HEK293T (cell line): ENCODE measurements at regions not wholly inside any gene's neighbourhood (a gene's known extent, or its start where the extent isn't known, plus 50 kb on each side); places are given as distances from the start of the nearest gene placed in this dataset.
"Not testable (repeated sequence)": the region's sequence is repeated elsewhere in the genome, so short reads cannot be mapped to it uniquely, and the experiment has no call there.

Experiments
- CTCF ChIA-PET: fragments of 350-600 bp; formaldehyde crosslinking; extraction: SDS; loops from one replicate; lab custom pipeline; 2021; ENCODE audit warnings: antibody characterized with exemption, inconsistent platforms; lab: Yijun Ruan, JAX
- POLR2A ChIA-PET: fragments of 350-600 bp; formaldehyde crosslinking; extraction: SDS; loops from one replicate; lab custom pipeline; 2020; ENCODE audit warnings: antibody characterized with exemption, inconsistent platforms; lab: Yijun Ruan, JAX
- DNase-seq: peaks from one replicate; pipeline ENCODE4 v3.0.0; 2012; ENCODE audit warnings: mixed read lengths; ENCODE audit errors: extremely low spot score
- ARNT ChIP-seq: fragments of 450-650 bp; IDR thresholded peaks from 2 replicates; pipeline ENCODE4 v1.6.1; 2017; ENCODE audit warnings: mild to moderate bottlenecking
- BHLHE40 ChIP-seq: fragments of 450-650 bp; IDR thresholded peaks from 2 replicates; pipeline ENCODE4 v1.6.1; 2016; ENCODE audit warnings: mild to moderate bottlenecking, moderate library complexity, borderline replicate concordance
- CTBP1 ChIP-seq: fragments of 450-650 bp; IDR thresholded peaks from 2 replicates; pipeline ENCODE4 v1.6.1; 2016; ENCODE audit warnings: borderline replicate concordance
- ELF4 ChIP-seq: fragments of 450-650 bp; IDR thresholded peaks from 2 replicates; pipeline ENCODE4 v1.6.1; 2017; ENCODE audit warnings: antibody characterized with exemption
- FOXA1 ChIP-seq: fragments of 450-650 bp; IDR thresholded peaks from 2 replicates; pipeline ENCODE4 v1.6.1; 2016; ENCODE audit warnings: mild to moderate bottlenecking
- FOXK2 ChIP-seq: fragments of 450-650 bp; IDR thresholded peaks from 2 replicates; pipeline ENCODE4 v1.6.1; 2016; ENCODE audit warnings: mild to moderate bottlenecking
- FOXM1 ChIP-seq: fragments of 450-650 bp; IDR thresholded peaks from 2 replicates; pipeline ENCODE4 v1.6.1; 2017; ENCODE audit warnings: mild to moderate bottlenecking, borderline replicate concordance
- HDGF ChIP-seq: fragments of 450-650 bp; IDR thresholded peaks from 2 replicates; pipeline ENCODE4 v1.6.1; 2017; ENCODE audit warnings: antibody characterized with exemption, borderline replicate concordance
- L3MBTL2 ChIP-seq: fragments of 450-650 bp; conservative IDR thresholded peaks from 2 replicates; pipeline ENCODE4 v1.6.1; 2016; ENCODE audit warnings: mild to moderate bottlenecking
- LEF1 ChIP-seq: fragments of 450-650 bp; IDR thresholded peaks from 2 replicates; pipeline ENCODE4 v1.6.1; 2017; ENCODE audit warnings: mild to moderate bottlenecking, borderline replicate concordance
- NFRKB ChIP-seq: fragments of 450-650 bp; IDR thresholded peaks from 2 replicates; pipeline ENCODE4 v1.6.1; 2016; ENCODE audit warnings: mild to moderate bottlenecking, moderate library complexity
- SP1 ChIP-seq: fragments of 450-650 bp; IDR thresholded peaks from 2 replicates; pipeline ENCODE4 v1.6.1; 2017
- SUZ12 ChIP-seq: fragments of 450-650 bp; IDR thresholded peaks from 2 replicates; pipeline ENCODE4 v1.6.1; 2016; ENCODE audit warnings: mild to moderate bottlenecking
- TARDBP ChIP-seq: fragments of 450-650 bp; IDR thresholded peaks from 2 replicates; pipeline ENCODE4 v1.6.1; 2016
- ZNF384 ChIP-seq: fragments of 450-650 bp; IDR thresholded peaks from 2 replicates; pipeline ENCODE4 v1.6.1; 2016
- TF ChIP-seq, protein P1 (sequence below): fragments of 450-650 bp; IDR thresholded peaks from 2 replicates; pipeline ENCODE4 v1.6.1; 2016

DNA sequence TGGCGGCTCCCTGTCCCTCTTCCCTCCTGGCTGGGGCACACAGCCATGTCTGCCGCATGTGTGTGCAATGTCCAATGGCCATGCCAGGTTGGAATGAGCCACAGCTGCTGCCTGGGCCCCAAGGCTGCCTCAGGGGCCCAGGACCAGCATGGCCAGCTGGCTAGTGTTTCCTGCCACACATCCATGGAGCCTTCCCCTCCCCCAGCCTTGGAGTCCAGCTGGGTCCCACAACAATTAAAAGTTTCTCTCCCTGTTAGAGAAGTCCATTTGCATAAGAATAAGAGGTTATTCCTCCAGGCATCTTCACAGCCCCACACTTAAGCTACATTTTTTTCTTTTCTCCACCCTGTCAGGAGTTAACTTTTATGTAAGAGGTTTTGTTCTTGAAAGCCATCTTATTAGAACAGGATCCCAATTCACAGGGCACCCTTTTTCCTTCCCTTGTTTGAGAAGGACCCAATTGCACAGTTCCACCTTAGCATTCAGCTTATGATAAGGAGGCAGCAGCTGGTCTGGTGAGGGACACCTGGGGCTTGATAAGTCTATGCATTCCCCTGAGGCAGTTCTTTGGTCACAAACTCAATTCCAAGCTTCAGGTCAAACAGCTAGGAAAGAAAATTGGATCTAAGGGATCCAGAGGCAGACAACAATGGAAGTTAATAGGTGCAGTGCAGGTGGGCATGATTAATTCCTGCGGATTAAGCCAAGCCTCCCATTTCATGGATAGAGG lies 963.3 kb upstream of the GRIA3 start:
- TF ChIP-seq SP1: no peak
- TF ChIP-seq ZNF384: no peak
- DNase-seq: no peak
- ChIA-PET POLR2A (no interaction called here), CTCF (no interaction called here)

DNA sequence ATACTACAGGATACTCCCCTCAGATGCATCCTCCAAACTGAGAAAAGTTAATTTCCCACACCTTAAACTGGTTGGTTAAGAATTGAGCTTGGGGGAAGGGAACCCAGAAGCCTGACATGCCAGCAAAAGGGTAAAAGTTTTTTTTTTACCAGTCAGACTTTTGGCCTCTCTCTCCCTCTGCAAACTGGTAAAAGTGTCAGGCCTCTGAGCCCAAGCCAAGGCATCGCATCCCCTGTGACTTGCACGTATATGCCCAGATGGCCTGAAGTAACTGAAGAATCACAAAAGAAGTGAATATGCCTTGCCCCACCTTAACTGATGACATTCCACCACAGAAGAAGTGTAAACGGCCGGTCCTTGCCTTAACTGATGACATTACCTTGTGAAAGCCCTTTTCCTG lies 962.3 kb upstream of the GRIA3 start:
- DNase-seq, CTCF ChIA-PET: not testable (repeated sequence)
- POLR2A ChIA-PET: interaction anchor here (0.6 kb wide), 1 partner anchor 51 kb away, joined by 3 read pairs; no protein-coding TSS in a partner anchor

DNA sequence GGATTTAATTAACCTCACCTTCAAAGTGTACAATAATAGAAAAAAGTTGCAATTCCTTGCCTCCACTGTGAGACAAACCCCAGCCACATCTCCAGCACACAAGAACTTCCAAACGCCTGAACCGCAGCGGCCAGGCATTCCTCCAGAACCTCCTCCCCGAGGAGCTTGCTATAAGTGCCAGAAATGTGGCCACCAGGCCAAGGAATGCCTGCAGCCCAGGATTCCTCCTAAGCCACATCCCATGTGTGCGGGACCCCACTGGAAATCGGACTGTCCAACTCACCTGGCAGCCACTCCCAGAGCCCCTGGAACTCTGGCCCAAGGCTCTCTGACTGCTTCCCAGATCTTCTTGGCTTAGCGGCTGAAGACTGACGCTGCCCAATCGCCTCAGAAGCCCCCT lies 959.9 kb upstream of the GRIA3 start:
- POLR2A ChIA-PET, CTCF ChIA-PET, DNase-seq: not testable (repeated sequence)

GRCh38 chrX:122238801-122239200 lies 945.3 kb upstream of the GRIA3 start:
- ChIA-PET POLR2A (no interaction called here), CTCF (no interaction called here)
- no peak for DNase-seq
- no peak for TF ChIP-seq FOXA1
- TF ChIP-seq SP1: no peak
- no peak for TF ChIP-seq CTBP1
- no peak for TF ChIP-seq NFRKB
- TF ChIP-seq FOXK2: no peak
- TF ChIP-seq SUZ12: no peak
- TF ChIP-seq ZNF384: no peak
- TF ChIP-seq BHLHE40: no peak
- TF ChIP-seq LEF1: no peak
- TF ChIP-seq, protein P1, sequence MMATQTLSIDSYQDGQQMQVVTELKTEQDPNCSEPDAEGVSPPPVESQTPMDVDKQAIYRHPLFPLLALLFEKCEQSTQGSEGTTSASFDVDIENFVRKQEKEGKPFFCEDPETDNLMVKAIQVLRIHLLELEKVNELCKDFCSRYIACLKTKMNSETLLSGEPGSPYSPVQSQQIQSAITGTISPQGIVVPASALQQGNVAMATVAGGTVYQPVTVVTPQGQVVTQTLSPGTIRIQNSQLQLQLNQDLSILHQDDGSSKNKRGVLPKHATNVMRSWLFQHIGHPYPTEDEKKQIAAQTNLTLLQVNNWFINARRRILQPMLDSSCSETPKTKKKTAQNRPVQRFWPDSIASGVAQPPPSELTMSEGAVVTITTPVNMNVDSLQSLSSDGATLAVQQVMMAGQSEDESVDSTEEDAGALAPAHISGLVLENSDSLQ: no peak
- TF ChIP-seq FOXM1: no peak

GRCh38 chrX:122241959-122242358 lies 942.1 kb upstream of the GRIA3 start:
- ChIA-PET POLR2A (no interaction called here), CTCF (no interaction called here)
- no peak for TF ChIP-seq ELF4
- TF ChIP-seq CTBP1: no peak
- TF ChIP-seq FOXM1: no peak
- TF ChIP-seq L3MBTL2: no peak
- TF ChIP-seq FOXA1: no peak
- TF ChIP-seq BHLHE40: no peak
- TF ChIP-seq SP1: no peak
- TF ChIP-seq HDGF: no peak
- TF ChIP-seq TARDBP: no peak
- TF ChIP-seq FOXK2: no peak
- no peak for TF ChIP-seq ARNT
- no peak for TF ChIP-seq LEF1
- no peak for TF ChIP-seq ZNF384
- no peak for DNase-seq

DNA sequence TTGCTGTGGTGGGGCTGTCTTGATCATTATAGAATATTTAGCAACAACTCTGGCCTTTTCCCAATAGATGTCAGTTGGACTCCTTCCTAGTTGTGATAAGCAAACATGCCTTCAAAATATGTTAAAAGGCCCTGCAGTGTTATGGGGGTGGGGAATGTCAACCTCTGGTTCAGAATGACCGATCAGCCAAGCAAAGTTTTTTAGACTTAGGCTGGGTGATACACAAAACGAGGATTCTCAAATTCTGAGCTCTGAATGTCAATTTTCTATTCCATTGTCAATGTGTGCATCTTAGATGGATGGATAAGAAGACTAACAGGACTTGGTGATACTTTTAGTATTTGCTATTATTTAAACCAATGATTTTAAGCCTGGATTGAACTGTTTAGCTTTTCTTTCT lies 940.0 kb upstream of the GRIA3 start:
- TF ChIP-seq ZNF384: no peak
- TF ChIP-seq FOXK2: no peak
- no peak for DNase-seq
- POLR2A ChIA-PET: no interaction called here
- CTCF ChIA-PET: no interaction called here

- ChIA-PET POLR2A (no interaction called here), CTCF (no interaction called here)
- no peak for DNase-seq
- TF ChIP-seq NFRKB (no peak), FOXK2 (no peak), ZNF384 (no peak), SP1 (no peak), L3MBTL2 (no peak), CTBP1 (no peak), HDGF (no peak), TARDBP (no peak)
- TF ChIP-seq, protein P1: no peak
Measured at GRCh38 chrX:122245175-122245574, 938.9 kb upstream of the GRIA3 start.

DNA sequence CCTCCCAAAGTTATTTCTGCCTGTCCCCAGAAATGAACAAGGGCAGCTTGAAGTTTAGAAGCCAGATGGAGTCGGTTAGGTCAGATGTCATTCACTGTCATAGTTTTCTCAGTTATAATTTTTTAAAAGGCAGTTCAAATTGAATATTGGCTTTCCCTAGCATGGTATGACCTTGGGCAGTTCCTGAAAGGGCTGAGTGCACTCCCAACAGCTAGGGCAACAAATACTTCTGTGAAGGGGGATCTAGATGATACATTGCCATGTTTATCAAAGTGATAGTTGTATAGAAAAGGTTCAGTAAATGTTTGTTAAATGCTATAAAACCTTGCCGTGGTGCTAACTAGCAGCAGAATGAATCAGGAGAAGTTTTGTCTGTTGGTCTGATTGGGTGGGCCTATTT lies 938.1 kb upstream of the GRIA3 start:
- DNase-seq: no peak
- ChIA-PET CTCF (no interaction called here), POLR2A (no interaction called here)
- no peak for TF ChIP-seq FOXM1
- TF ChIP-seq FOXK2: no peak
- no peak for TF ChIP-seq HDGF
- TF ChIP-seq SP1: no peak
- no peak for TF ChIP-seq FOXA1
- no peak for TF ChIP-seq NFRKB
- TF ChIP-seq LEF1: no peak
- TF ChIP-seq CTBP1: no peak
- no peak for TF ChIP-seq ARNT
- TF ChIP-seq ZNF384: no peak
- no peak for TF ChIP-seq SUZ12
- no peak for TF ChIP-seq BHLHE40
- no peak for TF ChIP-seq TARDBP
- TF ChIP-seq ELF4: no peak
